A673 (cell line): ENCODE measurements at regions not wholly inside any gene's neighbourhood (a gene's known extent, or its start where the extent isn't known, plus 50 kb on each side); places are given as distances from the start of the nearest gene placed in this dataset.

Experiments
- BruUV-seq: library from RNA; stranded (reverse); fragments of 400-500 nt; replicated peaks from 2 replicates; lab custom pipeline; 2021; lab: Mats Ljungman, UMichigan
- CTCF ChIA-PET: fragments of 300-600 bp; sonication (Branson Sonifier 250); formaldehyde crosslinking; loops from one replicate; lab custom pipeline; 2022; ENCODE audit warnings: antibody characterized with exemption; lab: Charles Lee
- POLR2A ChIA-PET: fragments of 300-600 bp; sonication (Branson Sonifier 250); formaldehyde crosslinking; loops from one replicate; lab custom pipeline; 2022; ENCODE audit warnings: antibody characterized with exemption; ENCODE audit not compliant: low non-redundant PET; lab: Charles Lee
- DNase-seq: peaks from one replicate; pipeline ENCODE4 v3.0.0-alpha.2; 2015; ENCODE audit warnings: low spot score
- H3K27ac ChIP-seq: fragments of 200-600 bp; sonication (generic); 2 replicates; pipeline ENCODE4 v1.5.1; 2016; ENCODE audit warnings: mixed run types, low read depth, mild to moderate bottlenecking, mixed read lengths, antibody characterized with exemption, low read length; ENCODE audit not compliant: poor library complexity, severe bottlenecking
- H3K27me3 ChIP-seq: fragments of 200-600 bp; sonication (generic); replicated peaks from 2 replicates; pipeline ENCODE4 v1.6.1; 2017; ENCODE audit warnings: mixed run types, low read depth, mild to moderate bottlenecking, mixed read lengths, antibody characterized with exemption, low read length; ENCODE audit not compliant: insufficient read depth, poor library complexity
- H3K36me3 ChIP-seq: fragments of 200-600 bp; sonication (generic); 2 replicates; pipeline ENCODE4 v1.6.1; 2016; ENCODE audit warnings: mixed run types, mild to moderate bottlenecking, mixed read lengths, antibody characterized with exemption, low read length; ENCODE audit not compliant: insufficient read depth, poor library complexity, severe bottlenecking
- H3K4me1 ChIP-seq: fragments of 200-600 bp; sonication (generic); 2 replicates; pipeline ENCODE4 v1.6.1; 2017; ENCODE audit warnings: mixed run types, mild to moderate bottlenecking, mixed read lengths, antibody characterized with exemption, low read length; ENCODE audit not compliant: insufficient read depth, poor library complexity, severe bottlenecking
- H3K4me3 ChIP-seq: fragments of 200-600 bp; sonication (generic); 2 replicates; pipeline ENCODE4 v1.5.1; 2016; ENCODE audit warnings: low read depth, mixed run types, mild to moderate bottlenecking, mixed read lengths, low read length; ENCODE audit not compliant: poor library complexity, severe bottlenecking
- H3K9me3 ChIP-seq: fragments of 200-600 bp; sonication (generic); 2 replicates; pipeline ENCODE4 v1.6.1; 2016; ENCODE audit warnings: mixed run types, low read depth, mild to moderate bottlenecking, mixed read lengths, antibody characterized with exemption, low read length; ENCODE audit not compliant: poor library complexity, severe bottlenecking
- CTCF ChIP-seq: fragments of 300-800, 200-600 bp; sonication (generic); conservative IDR thresholded peaks from 2 replicates; pipeline ENCODE4 v1.5.1; 2017; ENCODE audit warnings: low read depth, mild to moderate bottlenecking, antibody characterized with exemption, low read length, moderate library complexity, mixed read lengths
- EZH2 ChIP-seq: fragments of 200-600 bp; sonication (generic); IDR thresholded peaks from 2 replicates; pipeline ENCODE4 v1.6.1; 2017; ENCODE audit warnings: borderline replicate concordance, low read depth, mild to moderate bottlenecking, mixed read lengths, antibody characterized with exemption, low read length; ENCODE audit not compliant: poor library complexity, severe bottlenecking
- intact Hi-C: fragments of 100-400 bp; cut with micrococcal nuclease; formaldehyde crosslinking; loops from one replicate; pipeline ENCODE4 v1.10.0; 2022; ENCODE audit not compliant: unreplicated experiment

- no peaks in the 10 kb centered on the region for H3K36me3 ChIP-seq
- no peak overlapping the region for H3K27ac ChIP-seq
- POLR2A ChIA-PET: no interaction called here
- no peak for DNase-seq
- no peak for TF ChIP-seq EZH2
- no peak for TF ChIP-seq CTCF
- H3K4me3 ChIP-seq: no peak overlapping the region
- no TSS peak for BruUV-seq
- intact Hi-C loops: loop anchor here (10.0 kb wide), 1 partner anchor 498 kb away; no protein-coding TSS in a partner anchor
- H3K27me3 ChIP-seq: no peaks in the 10 kb centered on the region
- CTCF ChIA-PET: interaction anchor here (1.6 kb wide), 1 partner anchor 712 kb away, joined by 6 read pairs; no protein-coding TSS in a partner anchor
- H3K9me3 ChIP-seq: no peaks in the 10 kb centered on the region
- H3K4me1 ChIP-seq: no peaks in the 10 kb centered on the region
These were observed 60.3 kb downstream of the XCL1 start for GRCh38 chr1:168636642-168637111.

GRCh38 chr1:168637350-168637991 is 61.1 kb downstream of the XCL1 start:
- H3K4me1 ChIP-seq: no peaks in the 10 kb centered on the region
- intact Hi-C loops: loop anchor here (10.0 kb wide), 1 partner anchor 497 kb away; no protein-coding TSS in a partner anchor
- no peaks in the 10 kb centered on the region for H3K27me3 ChIP-seq
- ChIA-PET CTCF (interaction anchor here (0.5 to 1.6 kb wide), 3 partner anchors 17 to 711 kb away, joined by 3 to 6 read pairs (median 5); no protein-coding TSS in a partner anchor), POLR2A (no interaction called here)
- no peaks in the 10 kb centered on the region for H3K36me3 ChIP-seq
- no TSS peak for BruUV-seq
- TF ChIP-seq EZH2 (no peak), CTCF (peak; percentile 90)
- no peak overlapping the region for H3K4me3 ChIP-seq
- peak; percentile 80 for DNase-seq
- H3K9me3 ChIP-seq: no peaks in the 10 kb centered on the region
- H3K27ac ChIP-seq: no peak overlapping the region

GRCh38 chr1:168638884-168639283 is 62.5 kb downstream of the XCL1 start:
- H3K4me1 ChIP-seq: no peaks in the 10 kb centered on the region
- no TSS peak for BruUV-seq
- no peak overlapping the region for H3K4me3 ChIP-seq
- TF ChIP-seq CTCF (no peak), EZH2 (no peak)
- CTCF ChIA-PET: no interaction called here
- POLR2A ChIA-PET: no interaction called here
- intact Hi-C loops: loop anchor here (10.0 kb wide), 1 partner anchor 496 kb away; no protein-coding TSS in a partner anchor
- H3K36me3 ChIP-seq: no peaks in the 10 kb centered on the region
- no peak overlapping the region for H3K27ac ChIP-seq
- DNase-seq: no peak
- no peaks in the 10 kb centered on the region for H3K27me3 ChIP-seq
- no peaks in the 10 kb centered on the region for H3K9me3 ChIP-seq
